GM19238 (cell line): ENCODE measurements at regions not wholly inside any gene's neighbourhood (a gene's known extent, or its start where the extent isn't known, plus 50 kb on each side); places are given as distances from the start of the nearest gene placed in this dataset.

Experiments used
- DNase-seq: peaks from one replicate; pipeline ENCODE4 v3.0.0; 2011; ENCODE audit warnings: low spot score; ENCODE audit not compliant: insufficient read length

DNA sequence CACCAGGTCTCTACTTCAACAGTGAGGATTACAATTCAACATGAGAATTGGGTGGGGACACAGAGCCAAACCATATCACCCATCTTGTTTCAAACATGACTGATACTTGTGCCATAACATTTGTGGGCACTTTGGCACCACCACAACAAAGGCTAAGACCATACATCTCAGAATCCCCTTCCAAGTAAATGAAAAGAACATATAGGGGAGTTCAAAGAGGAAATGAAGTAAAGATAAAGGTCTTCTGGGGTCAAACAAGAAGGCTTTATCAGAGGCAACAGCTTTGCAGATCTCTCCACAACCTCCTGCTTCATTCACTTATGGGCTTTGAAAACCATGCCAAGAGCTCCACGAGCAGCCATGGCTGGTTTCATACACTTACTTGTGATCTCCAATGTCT lies 122.7 kb downstream of the ANKRD50 start:
- DNase-seq: no peak

DNA sequence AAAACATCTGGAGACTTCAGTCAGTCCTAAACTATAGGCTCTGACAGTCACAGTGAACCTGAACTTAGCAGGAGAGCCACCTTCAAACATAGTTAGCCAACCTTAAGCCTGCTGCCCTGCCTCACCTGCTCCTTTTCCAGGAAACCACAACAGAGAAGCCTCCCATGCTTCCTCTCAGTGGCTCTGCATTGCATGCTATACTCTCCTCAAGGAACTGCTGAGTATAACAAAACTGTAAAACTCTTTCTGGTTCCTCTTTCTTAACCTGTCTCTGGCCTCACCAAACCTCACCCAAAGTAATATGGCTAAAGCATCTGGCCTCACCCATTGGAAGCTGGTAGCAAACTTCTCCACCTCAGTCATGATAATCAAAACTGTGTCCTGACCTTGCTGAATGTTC lies 122.1 kb downstream of the ANKRD50 start:
- DNase-seq: no peak

DNA sequence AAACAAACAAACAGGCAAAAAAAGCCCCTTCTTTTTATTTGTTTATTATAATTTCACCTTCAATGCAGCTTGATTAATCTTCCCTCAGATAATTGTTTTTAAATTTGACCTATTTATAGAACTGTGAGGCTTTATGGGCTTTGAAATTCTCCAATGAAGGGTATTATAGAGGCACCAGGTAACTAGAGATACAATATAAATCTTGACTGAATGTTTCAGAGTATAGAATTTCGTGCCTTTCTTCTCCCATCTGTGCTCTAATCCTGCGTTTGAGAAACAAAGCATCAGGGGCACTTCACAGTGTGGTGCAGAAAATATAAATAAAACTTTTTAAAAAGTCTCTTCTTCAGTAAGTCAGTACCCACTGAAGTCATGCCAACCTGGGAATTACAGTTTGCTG lies 120.9 kb downstream of the ANKRD50 start:
- DNase-seq: no peak

DNA sequence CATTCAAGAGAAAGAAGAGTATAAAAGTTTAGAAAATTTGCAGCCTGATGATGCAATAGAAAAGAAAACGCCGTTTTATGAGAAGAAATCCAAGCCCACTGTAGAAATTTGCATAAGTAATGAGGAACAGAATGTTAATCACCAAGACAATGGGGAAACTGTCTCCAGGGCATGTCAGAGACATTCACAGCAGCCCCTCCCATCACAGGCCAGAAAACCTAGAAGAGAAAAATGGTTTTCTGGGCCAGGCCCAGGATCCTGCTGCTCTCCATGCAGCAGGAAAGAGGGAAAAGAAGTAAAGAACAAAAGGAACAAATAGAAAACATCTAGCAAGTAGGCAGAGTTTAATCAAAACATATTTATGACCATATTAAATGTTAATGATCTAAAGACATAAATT lies 119.0 kb downstream of the ANKRD50 start:
- DNase-seq: no peak

DNA sequence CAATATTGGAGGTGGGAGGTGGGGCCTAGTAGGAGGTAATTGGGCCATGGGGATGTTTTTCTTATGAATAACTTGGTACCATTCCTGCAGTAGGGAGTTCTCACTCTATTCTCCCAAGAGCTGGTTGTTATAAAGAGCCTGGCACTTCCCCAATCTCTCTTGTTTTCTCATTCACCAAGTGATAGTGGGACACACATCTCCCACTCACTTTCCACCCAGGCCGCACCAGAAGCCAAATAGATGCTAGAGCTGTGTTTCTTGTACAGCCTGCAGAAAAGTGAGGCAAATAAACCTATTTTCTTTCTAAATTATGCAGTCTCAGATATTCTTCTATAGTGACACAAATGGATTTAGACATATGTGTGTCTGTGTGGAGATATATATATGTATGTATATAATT lies 117.6 kb downstream of the ANKRD50 start:
- DNase-seq: no peak

DNA sequence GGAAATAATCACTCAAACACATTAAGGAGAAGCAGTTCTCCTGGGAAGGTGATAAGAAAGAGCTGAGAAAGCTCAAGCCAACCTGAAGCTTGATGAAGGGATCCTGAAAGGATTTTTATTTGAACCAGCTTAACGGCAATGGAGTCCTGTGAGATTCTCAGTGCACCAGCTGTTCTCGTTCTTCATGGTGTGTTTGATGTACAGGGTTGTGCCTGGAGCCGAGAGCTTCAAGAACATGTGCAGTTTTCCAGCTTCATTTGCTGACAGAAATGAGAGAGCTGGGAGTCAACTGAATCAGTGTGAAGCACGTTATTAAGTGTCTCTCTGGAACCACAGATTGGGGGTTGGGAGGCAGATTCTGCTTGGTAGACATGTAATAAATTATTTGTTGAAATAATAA lies 115.7 kb downstream of the ANKRD50 start:
- no peak for DNase-seq

DNA sequence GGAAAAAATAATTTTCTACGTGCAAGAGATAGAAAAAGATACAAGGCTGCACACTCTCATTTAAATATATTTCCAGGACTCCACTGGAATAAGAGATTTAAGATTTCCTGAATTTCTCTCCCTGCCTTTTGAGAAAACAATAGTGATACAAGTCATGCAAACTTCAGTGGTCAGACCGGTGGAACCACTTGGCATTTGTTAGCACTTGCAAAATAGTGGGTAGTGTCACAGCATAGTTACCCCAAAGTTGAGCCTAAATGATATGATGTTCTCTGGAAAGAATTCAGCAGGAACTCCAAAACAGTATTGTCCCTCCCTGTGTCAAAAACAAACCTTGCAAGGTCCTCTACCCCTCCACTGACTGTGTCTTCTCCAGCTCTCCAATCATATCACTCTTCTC lies 102.3 kb downstream of the ANKRD50 start:
- no peak for DNase-seq
